HG03280 (cell line): ENCODE measurements at regions not wholly inside any gene's neighbourhood (a gene's known extent, or its start where the extent isn't known, plus 50 kb on each side); places are given as distances from the start of the nearest gene placed in this dataset.
"Not testable (repeated sequence)": the region's sequence is repeated elsewhere in the genome, so short reads cannot be mapped to it uniquely, and the experiment has no call there.

Experiments used
- ATAC-seq: cut with Tn5 transposase; IDR thresholded peaks from one replicate; pipeline ENCODE4 v1.9.1; 2021; ENCODE audit warnings: mild to moderate bottlenecking, moderate library complexity; ENCODE audit not compliant: unreplicated experiment

DNA sequence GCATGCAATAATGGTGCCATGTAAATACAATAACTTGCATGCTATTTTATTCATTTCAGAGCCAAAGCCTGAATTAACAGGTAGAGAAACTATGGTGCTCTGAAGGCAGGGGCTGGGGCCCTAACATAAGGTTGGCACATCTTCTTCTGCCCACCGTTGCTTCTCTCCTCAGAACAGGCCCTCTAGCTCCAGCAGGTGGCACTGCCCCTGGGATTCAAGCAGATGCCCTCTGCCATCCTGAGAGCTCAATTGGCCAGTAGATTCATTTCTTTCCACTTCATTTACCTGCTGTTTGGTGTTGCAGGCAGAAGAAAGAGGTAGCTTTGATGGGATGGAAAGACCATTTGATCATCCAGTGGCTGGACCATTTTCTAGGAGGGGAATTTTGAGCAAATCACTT is 130.5 kb downstream of the FOXB1 start:
- no peak for ATAC-seq

DNA sequence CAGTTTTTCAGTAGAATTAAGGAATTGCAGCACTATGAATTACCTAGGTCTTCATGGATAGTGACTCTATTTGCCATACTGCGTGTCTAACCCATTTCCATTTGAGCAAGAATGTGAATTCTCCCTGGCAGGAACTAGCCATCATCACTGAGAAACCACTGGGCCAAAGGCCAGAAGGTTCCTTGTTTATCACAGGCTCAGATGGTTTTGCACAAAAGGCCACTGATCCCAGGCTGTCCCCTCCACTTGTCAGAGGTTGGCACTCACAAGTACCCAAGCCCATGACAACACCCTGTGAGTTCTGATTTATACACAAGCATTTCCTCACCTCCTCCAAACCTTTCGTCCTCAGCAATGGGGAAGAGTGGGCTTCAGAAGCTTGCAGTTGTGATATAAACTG is 131.8 kb downstream of the FOXB1 start:
- ATAC-seq: no peak

DNA sequence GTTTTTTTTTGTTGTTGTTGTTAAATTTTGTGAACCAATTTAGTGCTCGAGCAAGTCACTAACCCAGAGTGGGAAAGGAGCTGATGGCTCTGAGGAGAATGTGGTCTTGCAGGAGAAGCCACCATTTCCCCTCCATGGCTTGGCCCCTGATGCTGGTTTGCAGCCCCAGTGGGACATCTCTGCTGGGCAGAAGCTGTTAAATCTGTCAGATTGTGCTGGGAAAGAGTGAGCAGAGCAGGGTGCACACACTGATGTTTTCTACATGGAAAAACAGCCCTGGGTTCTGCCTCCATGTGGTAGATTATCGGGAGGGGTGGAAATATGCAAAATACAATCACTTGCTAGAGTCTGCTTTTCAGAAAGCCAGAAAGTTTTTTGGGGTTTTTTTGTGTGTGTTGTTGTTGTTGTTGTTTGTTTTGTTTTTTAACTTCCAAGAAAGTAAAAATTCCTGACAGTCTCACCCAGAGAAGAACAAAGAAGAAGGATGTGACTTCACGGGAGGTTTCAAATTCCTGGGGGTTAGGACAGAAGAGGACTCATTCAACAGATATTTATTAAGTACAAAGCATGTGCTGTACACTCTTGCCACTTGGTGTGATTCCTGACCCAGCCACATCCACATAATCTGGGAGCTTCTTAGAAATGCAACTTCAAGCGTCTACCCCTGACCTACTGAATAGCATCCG is 133.7 kb downstream of the FOXB1 start:
- ATAC-seq: no peak

DNA sequence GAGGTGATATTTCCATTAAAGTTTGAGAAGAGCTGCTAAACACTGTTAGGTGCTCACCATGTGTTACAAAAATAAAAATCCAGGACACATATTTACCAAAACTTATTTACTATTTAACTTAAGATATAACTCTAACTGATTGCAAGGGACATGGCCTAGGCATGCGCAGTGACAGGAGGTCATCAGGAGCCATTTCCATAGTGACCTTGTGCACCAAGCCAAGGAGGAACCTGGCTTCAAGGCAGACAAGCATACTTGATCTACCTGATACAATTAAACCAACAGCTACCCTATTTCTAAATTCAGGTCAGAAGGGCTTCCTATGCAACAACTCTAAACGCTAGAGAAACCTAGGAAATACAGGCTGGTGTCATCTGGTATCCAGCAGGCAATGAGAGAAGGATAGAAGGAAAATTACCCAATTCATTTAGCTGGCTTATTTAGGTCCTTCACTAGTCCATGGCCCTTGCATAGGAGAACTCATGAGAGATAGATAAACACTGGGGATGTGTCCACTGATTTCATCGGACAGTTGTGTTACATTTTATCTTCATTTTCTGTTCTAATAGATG is 134.4 kb downstream of the FOXB1 start:
- ATAC-seq: no peak

- ATAC-seq: no peak
Measured at GRCh38 chr15:60152386-60152785, 148.3 kb downstream of the FOXB1 start.

DNA sequence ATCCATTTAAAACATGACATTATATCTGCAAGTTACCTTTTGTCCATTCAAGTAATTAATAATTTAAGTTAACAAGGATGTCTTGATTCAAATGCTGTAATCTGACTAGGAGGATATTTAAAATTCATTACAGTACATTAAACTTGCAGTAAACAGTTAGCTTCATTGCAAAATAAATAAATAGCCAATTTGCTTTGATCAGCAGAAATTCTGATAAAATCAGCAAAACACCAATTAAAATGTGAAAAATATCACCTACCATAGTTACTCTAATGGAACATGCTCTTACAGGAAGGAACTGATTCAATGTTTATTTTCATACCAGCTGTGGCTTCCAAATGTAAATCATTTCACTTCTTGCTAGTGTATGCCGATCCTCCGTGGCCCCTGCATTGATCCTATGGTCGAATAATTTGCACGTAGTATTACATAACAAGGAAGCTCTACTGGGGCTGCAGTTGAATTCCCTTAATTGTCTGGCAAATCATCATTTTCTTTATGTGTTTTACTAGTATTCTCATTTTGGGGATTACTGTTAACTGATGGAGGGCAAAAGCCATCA is 150.7 kb downstream of the FOXB1 start:
- ATAC-seq: no peak

GRCh38 chr15:60155661-60156060 is 151.6 kb downstream of the FOXB1 start:
- ATAC-seq: no peak

GRCh38 chr15:60160909-60161308 is 156.8 kb downstream of the FOXB1 start:
- no peak for ATAC-seq

GRCh38 chr15:60161704-60162103 is 157.6 kb downstream of the FOXB1 start:
- no peak for ATAC-seq

DNA sequence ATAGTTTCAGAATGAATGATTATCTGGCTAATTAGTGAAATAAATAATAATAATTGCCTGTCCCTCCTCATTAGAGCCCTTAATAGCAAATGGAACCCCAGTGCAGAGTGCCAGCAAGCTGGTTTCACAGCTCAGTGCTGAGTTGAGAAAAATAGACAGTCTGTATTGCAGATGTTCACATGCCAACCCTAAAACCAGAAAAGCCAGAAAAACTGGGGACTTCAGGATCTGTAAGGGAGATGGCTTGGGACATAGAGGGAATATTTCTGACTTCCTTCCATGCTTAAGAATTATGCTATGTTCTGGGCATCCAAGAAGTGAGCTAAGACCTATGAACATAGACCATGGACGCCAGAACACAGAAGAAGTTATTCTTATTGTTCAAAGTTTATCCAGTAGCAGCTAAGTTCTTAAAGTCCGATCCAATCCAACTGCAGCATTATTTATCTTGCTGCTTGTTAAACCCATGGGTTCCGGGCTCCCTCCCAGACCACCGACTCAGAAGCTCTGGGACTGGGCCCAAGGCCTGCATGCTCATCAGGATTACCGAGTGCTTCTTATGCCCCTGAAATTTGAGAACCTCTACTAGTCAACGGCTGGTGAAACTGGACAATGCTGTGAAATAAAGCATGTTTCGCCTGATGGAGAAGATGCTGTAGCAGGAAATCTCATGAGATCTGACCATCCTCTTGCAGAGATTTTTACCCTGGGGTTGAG is 158.3 kb downstream of the FOXB1 start:
- no peak for ATAC-seq

GRCh38 chr15:60162968-60163355 is 158.9 kb downstream of the FOXB1 start:
- ATAC-seq: no peak

DNA sequence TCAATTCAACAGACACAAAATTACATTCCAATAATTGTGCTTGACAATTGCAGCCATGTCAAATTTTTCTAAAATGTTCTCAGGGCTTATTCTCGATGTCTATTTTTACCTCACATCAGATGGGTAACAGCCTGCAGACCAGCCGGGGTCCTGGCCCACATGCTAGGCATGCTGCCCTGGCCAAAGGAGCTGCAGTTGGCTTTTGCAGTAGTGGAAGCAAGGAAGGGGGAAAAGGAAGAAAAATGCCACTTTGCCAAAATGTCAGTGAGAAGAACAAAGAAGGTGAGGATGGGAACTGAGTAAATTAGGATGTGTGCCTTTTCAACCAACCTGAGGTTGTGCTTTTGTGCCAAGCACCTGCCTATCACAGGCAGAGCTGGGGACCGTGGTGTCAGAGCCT is 161.0 kb downstream of the FOXB1 start:
- ATAC-seq: no peak

GRCh38 chr15:60172143-60172542 is 168.0 kb downstream of the FOXB1 start:
- ATAC-seq: no peak

GRCh38 chr15:60179786-60180391 is 175.8 kb downstream of the FOXB1 start:
- ATAC-seq: no peak

GRCh38 chr15:60181957-60182356 is 177.8 kb downstream of the FOXB1 start:
- ATAC-seq: not testable (repeated sequence)

GRCh38 chr15:60183366-60183765 is 179.3 kb downstream of the FOXB1 start:
- no peak for ATAC-seq

DNA sequence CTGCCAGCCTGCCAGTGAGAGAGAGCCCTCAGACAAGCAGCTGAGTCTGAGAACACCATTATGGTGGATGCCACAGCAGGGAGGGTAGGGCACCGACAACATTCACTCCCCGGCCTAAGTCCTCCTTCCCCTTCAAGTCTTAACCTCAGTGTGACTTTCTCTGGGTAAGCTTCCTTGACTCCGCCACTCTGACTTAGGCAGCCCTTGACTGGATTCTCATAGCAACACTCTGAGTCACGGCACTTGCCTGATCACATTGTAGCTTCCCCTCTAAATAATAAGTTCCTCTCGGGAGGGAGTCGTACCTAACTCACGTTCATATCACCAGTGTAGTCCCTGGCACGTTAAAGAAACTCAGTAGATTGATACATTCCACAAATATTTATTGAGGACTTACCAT is 180.5 kb downstream of the FOXB1 start:
- no peak for ATAC-seq

- no peak for ATAC-seq
Measured at GRCh38 chr15:60191016-60191415, 186.9 kb downstream of the FOXB1 start.

DNA sequence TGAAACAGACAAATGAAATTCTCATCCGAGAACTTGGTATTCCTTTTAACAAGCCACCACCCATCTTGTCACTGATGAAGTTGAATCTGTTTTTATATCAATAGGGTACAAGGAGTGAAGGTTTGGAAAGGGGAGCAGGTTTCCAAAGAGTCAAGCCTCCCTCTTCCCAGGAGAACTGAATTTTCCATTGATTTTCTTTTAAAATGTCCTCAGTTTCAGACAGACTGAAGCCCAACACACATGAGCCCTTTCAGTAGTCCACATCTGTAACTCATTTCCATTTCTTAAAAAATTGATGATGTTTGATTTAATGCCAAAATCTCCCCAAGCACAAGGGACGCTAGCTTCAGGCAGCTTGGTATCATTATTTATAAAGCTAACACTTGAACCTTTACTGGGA is 187.7 kb downstream of the FOXB1 start:
- no peak for ATAC-seq

GRCh38 chr15:60195611-60196010 is 191.5 kb downstream of the FOXB1 start:
- ATAC-seq: no peak

- no peak for ATAC-seq
Measured at GRCh38 chr15:60204131-60204885, 193.5 kb downstream of the ANXA2 start.
